Endodermal cell (in vitro differentiated cells): ENCODE measurements at regions not wholly inside any gene's neighbourhood (a gene's known extent, or its start where the extent isn't known, plus 50 kb on each side); places are given as distances from the start of the nearest gene placed in this dataset.

Source experiments
- DNase-seq: peaks from one replicate; pipeline ENCODE4 v3.0.0-alpha.2; 2017
- H3K27ac ChIP-seq: 2 replicates; pipeline ENCODE4 v1.5.1; 2013; ENCODE audit warnings: mild to moderate bottlenecking, low read depth, low read length, moderate library complexity
- H3K27me3 ChIP-seq: 2 replicates; pipeline ENCODE4 v1.6.1; 2013; ENCODE audit warnings: mild to moderate bottlenecking, low read length, moderate library complexity; ENCODE audit not compliant: insufficient read depth, control insufficient read depth, poor library complexity, severe bottlenecking
- H3K36me3 ChIP-seq: 2 replicates; pipeline ENCODE4 v1.7.0; 2013; ENCODE audit warnings: mild to moderate bottlenecking, low read length, moderate library complexity; ENCODE audit not compliant: control insufficient read depth, insufficient read depth
- H3K4me1 ChIP-seq: one replicate; pipeline ENCODE4 v1.7.0; 2013; ENCODE audit warnings: low read length; ENCODE audit not compliant: control insufficient read depth, insufficient read depth
- H3K4me3 ChIP-seq: 2 replicates; pipeline ENCODE4 v1.5.1; 2013; ENCODE audit warnings: mild to moderate bottlenecking, low read length, moderate library complexity
- H3K9ac ChIP-seq: 2 replicates; pipeline ENCODE4 v1.6.1; 2013; ENCODE audit warnings: mild to moderate bottlenecking, low read length, moderate library complexity; ENCODE audit not compliant: poor library complexity, severe bottlenecking; ENCODE audit errors: extremely low read depth
- H3K9me3 ChIP-seq: 2 replicates; pipeline ENCODE4 v1.6.1; 2013; ENCODE audit warnings: mild to moderate bottlenecking, low read length, moderate library complexity; ENCODE audit not compliant: control insufficient read depth
- H3K27ac Mint-ChIP-seq: 2 replicates; pipeline ENCODE4 v1.8.0; 2020; ENCODE audit warnings: mixed read lengths
- H3K27me3 Mint-ChIP-seq: 2 replicates; pipeline ENCODE4 v1.8.0; 2021; ENCODE audit warnings: mild to moderate bottlenecking, mixed read lengths; ENCODE audit not compliant: insufficient read depth
- H3K36me3 Mint-ChIP-seq: 2 replicates; pipeline ENCODE4 v1.8.0; 2020; ENCODE audit warnings: low read depth, mixed read lengths
- H3K4me1 Mint-ChIP-seq: 2 replicates; pipeline ENCODE4 v1.8.0; 2020; ENCODE audit warnings: mixed read lengths
- H3K4me3 Mint-ChIP-seq: 2 replicates; pipeline ENCODE4 v1.8.0; 2020; ENCODE audit warnings: mild to moderate bottlenecking, moderate library complexity, mixed read lengths
- H3K9me3 Mint-ChIP-seq: 2 replicates; pipeline ENCODE4 v1.8.0; 2020; ENCODE audit warnings: mild to moderate bottlenecking, mixed read lengths
- WGBS, 2 experiments: methylation state at CpG; one replicate each; pipeline versions ENCODE4 v1.1.5 to v1.1.7; 2013; ENCODE audit warnings: missing lambda C conversion rate in 2 of 2, mixed read lengths in 1 of 2; ENCODE audit not compliant: insufficient coverage in 1 of 2, insufficient read length in 1 of 2; 5-methylcytosine and 5-hydroxymethylcytosine counted together
- TF ChIP-seq, protein P1 (sequence below): fragments of 200-600 bp; sonication (generic); conservative IDR thresholded peaks from 2 replicates; pipeline ENCODE4 v1.5.0; 2021; ENCODE audit warnings: antibody characterized with exemption, mild to moderate bottlenecking

DNA sequence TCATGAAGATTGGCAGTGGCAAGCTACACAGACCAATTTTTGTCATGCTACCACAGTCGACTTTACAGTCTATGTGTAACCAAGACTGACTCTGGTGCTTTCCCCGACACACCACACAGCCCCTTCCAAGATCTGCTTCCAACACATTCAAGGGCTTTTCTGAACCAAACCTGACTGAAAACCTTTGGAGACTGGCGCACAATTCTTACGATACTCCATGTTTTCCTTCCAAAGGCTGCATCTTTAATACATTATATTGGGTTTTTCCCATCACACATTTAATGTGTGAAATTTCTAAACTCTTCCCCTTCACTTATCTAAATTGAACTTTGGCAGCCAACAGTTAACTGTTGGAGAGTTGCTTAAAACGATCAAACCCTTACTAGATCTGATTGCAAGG lies 127.7 kb upstream of the SOX5 start:
- H3K4me1 Mint-ChIP-seq: peaks cover 53% of the 10 kb centered on the region
- Histone ChIP-seq H3K9ac (no peak overlapping the region), H3K4me3 (no peak overlapping the region), H3K27me3 (no peaks in the 10 kb centered on the region), H3K9me3 (no peaks in the 10 kb centered on the region), H3K36me3 (no peaks in the 10 kb centered on the region), H3K4me1 (peaks cover 6% of the 10 kb centered on the region), H3K27ac (no peak overlapping the region)
- TF ChIP-seq, protein P1, sequence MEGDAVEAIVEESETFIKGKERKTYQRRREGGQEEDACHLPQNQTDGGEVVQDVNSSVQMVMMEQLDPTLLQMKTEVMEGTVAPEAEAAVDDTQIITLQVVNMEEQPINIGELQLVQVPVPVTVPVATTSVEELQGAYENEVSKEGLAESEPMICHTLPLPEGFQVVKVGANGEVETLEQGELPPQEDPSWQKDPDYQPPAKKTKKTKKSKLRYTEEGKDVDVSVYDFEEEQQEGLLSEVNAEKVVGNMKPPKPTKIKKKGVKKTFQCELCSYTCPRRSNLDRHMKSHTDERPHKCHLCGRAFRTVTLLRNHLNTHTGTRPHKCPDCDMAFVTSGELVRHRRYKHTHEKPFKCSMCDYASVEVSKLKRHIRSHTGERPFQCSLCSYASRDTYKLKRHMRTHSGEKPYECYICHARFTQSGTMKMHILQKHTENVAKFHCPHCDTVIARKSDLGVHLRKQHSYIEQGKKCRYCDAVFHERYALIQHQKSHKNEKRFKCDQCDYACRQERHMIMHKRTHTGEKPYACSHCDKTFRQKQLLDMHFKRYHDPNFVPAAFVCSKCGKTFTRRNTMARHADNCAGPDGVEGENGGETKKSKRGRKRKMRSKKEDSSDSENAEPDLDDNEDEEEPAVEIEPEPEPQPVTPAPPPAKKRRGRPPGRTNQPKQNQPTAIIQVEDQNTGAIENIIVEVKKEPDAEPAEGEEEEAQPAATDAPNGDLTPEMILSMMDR: no peak
- H3K36me3 Mint-ChIP-seq: no peaks in the 10 kb centered on the region
- no peaks in the 10 kb centered on the region for H3K9me3 Mint-ChIP-seq
- no peak for DNase-seq
- no peak overlapping the region for H3K4me3 Mint-ChIP-seq
- no peaks in the 10 kb centered on the region for H3K27me3 Mint-ChIP-seq
- WGBS, 2 experiments: 90 to 91% methylated on average over 5 of the region's 5 CpGs
- no peak overlapping the region for H3K27ac Mint-ChIP-seq

DNA sequence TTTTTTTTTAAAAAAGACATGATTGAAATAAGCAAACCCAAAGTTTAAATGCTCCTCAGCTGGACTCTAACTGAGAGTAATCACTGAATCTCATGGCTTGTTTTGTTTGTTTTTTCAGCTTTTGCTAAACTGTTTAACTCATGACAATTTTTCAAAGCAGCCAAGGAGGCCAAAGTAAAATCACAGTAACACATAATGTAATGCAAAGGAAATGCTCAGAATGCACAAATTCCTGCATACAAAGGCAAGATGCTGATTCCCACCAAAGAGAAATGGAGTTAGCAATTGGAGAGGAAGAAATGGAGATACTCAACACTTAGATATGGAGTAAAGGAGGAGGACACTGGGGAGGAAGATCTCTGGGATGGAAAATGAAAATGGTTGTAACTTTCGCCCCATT lies 126.2 kb upstream of the SOX5 start:
- H3K36me3 Mint-ChIP-seq: no peaks in the 10 kb centered on the region
- TF ChIP-seq, protein P1: no peak
- no peak overlapping the region for H3K4me3 Mint-ChIP-seq
- no peaks in the 10 kb centered on the region for H3K27me3 ChIP-seq
- no peak overlapping the region for H3K4me3 ChIP-seq
- no peaks in the 10 kb centered on the region for H3K27me3 Mint-ChIP-seq
- DNase-seq: no peak
- H3K9ac ChIP-seq: no peak overlapping the region
- H3K4me1 ChIP-seq: peaks cover 6% of the 10 kb centered on the region
- no peak overlapping the region for H3K27ac ChIP-seq
- WGBS, 2 experiments: 75% methylated on average over 1 of the region's 1 CpG; no CpG with 5 or more reads in 1 of the 2 experiments
- H3K4me1 Mint-ChIP-seq: peaks cover 43% of the 10 kb centered on the region
- no peaks in the 10 kb centered on the region for H3K9me3 Mint-ChIP-seq
- H3K27ac Mint-ChIP-seq: peak overlapping the region; percentile 49
- no peaks in the 10 kb centered on the region for H3K9me3 ChIP-seq
- no peaks in the 10 kb centered on the region for H3K36me3 ChIP-seq

DNA sequence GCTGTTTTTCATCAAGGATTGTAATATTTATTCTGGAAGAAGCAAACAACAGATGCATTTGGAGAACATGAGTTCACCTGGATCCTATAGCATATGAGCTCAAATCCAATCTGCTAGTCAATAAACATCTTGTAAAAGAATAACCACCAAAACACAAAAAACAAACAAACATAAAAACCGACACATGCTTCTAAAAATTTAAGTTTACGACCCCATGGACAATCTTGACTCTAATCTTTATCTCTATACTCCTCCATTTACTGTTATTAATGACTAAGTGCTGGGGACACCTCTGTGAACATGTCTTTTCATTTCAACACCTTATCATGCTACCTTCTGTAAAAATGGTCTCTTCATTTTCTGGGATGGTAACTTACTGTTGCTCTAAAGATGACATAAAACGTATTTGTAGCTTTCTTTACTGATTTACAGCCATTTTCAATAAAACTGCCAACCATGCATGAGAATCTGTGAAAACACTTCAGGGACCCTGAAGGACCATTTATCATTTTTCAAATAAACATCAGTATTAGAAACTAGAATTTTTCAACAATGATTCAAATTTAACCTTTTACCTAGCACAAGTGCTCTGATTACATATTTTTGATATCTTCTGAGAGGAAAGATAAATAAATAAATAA lies 123.8 kb upstream of the SOX5 start:
- TF ChIP-seq, protein P1: no peak
- H3K4me3 ChIP-seq: no peak overlapping the region
- H3K27me3 ChIP-seq: no peaks in the 10 kb centered on the region
- Mint-ChIP-seq H3K4me1 (peaks cover 52% of the 10 kb centered on the region), H3K36me3 (no peaks in the 10 kb centered on the region), H3K27ac (no peak overlapping the region), H3K9me3 (no peaks in the 10 kb centered on the region), H3K27me3 (no peaks in the 10 kb centered on the region), H3K4me3 (no peak overlapping the region)
- no peak overlapping the region for H3K9ac ChIP-seq
- no peak for DNase-seq
- H3K4me1 ChIP-seq: peaks cover 9% of the 10 kb centered on the region
- H3K27ac ChIP-seq: no peak overlapping the region
- WGBS, 2 experiments: 84 to 87% methylated on average over 3 of the region's 3 CpGs
- no peaks in the 10 kb centered on the region for H3K36me3 ChIP-seq
- no peaks in the 10 kb centered on the region for H3K9me3 ChIP-seq
